ENCODE measurements at regions not wholly inside any gene's neighbourhood (a gene's known extent, or its start where the extent isn't known, plus 50 kb on each side); places are given as distances from the start of the nearest gene placed in this dataset.

GRCh38 chr12:87304406-87304805 lies 724.8 kb downstream of the C12orf50 start:
- intact Hi-C loops (cut with micrococcal nuclease), result no loop called here
- no peaks in the 10 kb centered on the region for H3K9me3 Mint-ChIP-seq
- no peaks in the 10 kb centered on the region for H3K27me3 Mint-ChIP-seq
- no peak overlapping the region for H3K4me3 Mint-ChIP-seq
- peaks cover 11% of the 10 kb centered on the region for H3K4me1 Mint-ChIP-seq (ENCODE audit: low read depth)
- peak overlapping the region; percentile 1 for H3K27ac Mint-ChIP-seq
- no peaks in the 10 kb centered on the region for H3K36me3 Mint-ChIP-seq (ENCODE audit: low read depth)

GRCh38 chr12:87303396-87304012 lies 725.7 kb downstream of the C12orf50 start:
- no peak overlapping the region for H3K27ac Mint-ChIP-seq
- no peak overlapping the region for H3K4me3 Mint-ChIP-seq
- intact Hi-C loops (cut with micrococcal nuclease), result no loop called here
- H3K9me3 Mint-ChIP-seq, result no peaks in the 10 kb centered on the region
- H3K36me3 Mint-ChIP-seq (ENCODE audit: low read depth), result no peaks in the 10 kb centered on the region
- H3K4me1 Mint-ChIP-seq (ENCODE audit: low read depth), result peaks cover 11% of the 10 kb centered on the region
- H3K27me3 Mint-ChIP-seq, result no peaks in the 10 kb centered on the region

GRCh38 chr12:87302126-87302745 lies 727.0 kb downstream of the C12orf50 start:
- no peak overlapping the region for H3K4me3 Mint-ChIP-seq
- intact Hi-C loops (cut with micrococcal nuclease), result no loop called here
- H3K27ac Mint-ChIP-seq, result no peak overlapping the region
- H3K36me3 Mint-ChIP-seq (ENCODE audit: low read depth), result no peaks in the 10 kb centered on the region
- peaks cover 11% of the 10 kb centered on the region for H3K4me1 Mint-ChIP-seq (ENCODE audit: low read depth)
- peaks cover 7% of the 10 kb centered on the region for H3K9me3 Mint-ChIP-seq
- H3K27me3 Mint-ChIP-seq, result no peaks in the 10 kb centered on the region

- H3K9me3 Mint-ChIP-seq, result no peaks in the 10 kb centered on the region
- intact Hi-C loops (cut with micrococcal nuclease), result no loop called here
- no peaks in the 10 kb centered on the region for H3K4me1 Mint-ChIP-seq (ENCODE audit: low read depth)
- H3K27ac Mint-ChIP-seq, result no peak overlapping the region
- H3K27me3 Mint-ChIP-seq, result no peaks in the 10 kb centered on the region
- no peak overlapping the region for H3K4me3 Mint-ChIP-seq
- no peaks in the 10 kb centered on the region for H3K36me3 Mint-ChIP-seq (ENCODE audit: low read depth)
Observed at GRCh38 chr12:87290505-87290904, 738.7 kb downstream of the C12orf50 start.

- Mint-ChIP-seq H3K4me1 (ENCODE audit: low read depth) (peaks cover 9% of the 10 kb centered on the region), H3K9me3 (no peaks in the 10 kb centered on the region), H3K36me3 (ENCODE audit: low read depth) (no peaks in the 10 kb centered on the region), H3K27ac (no peak overlapping the region), H3K4me3 (no peak overlapping the region), H3K27me3 (no peaks in the 10 kb centered on the region)
- intact Hi-C loops (cut with micrococcal nuclease), result no loop called here
Observed at GRCh38 chr12:87283886-87284285, 745.3 kb downstream of the C12orf50 start.

- Mint-ChIP-seq H3K27ac (no peak overlapping the region), H3K4me1 (ENCODE audit: low read depth) (peaks cover 9% of the 10 kb centered on the region), H3K4me3 (no peak overlapping the region), H3K27me3 (no peaks in the 10 kb centered on the region), H3K36me3 (ENCODE audit: low read depth) (no peaks in the 10 kb centered on the region), H3K9me3 (no peaks in the 10 kb centered on the region)
- intact Hi-C loops (cut with micrococcal nuclease), result no loop called here
Observed at GRCh38 chr12:87283111-87283510, 746.1 kb downstream of the C12orf50 start.

GRCh38 chr12:87280893-87281292 lies 748.3 kb downstream of the C12orf50 start:
- H3K27me3 Mint-ChIP-seq, result no peaks in the 10 kb centered on the region

GRCh38 chr12:87280356-87280755 lies 748.8 kb downstream of the C12orf50 start:
- H3K4me1 Mint-ChIP-seq (ENCODE audit: low read depth), result peaks cover 9% of the 10 kb centered on the region
- intact Hi-C loops (cut with micrococcal nuclease), result no loop called here
- no peaks in the 10 kb centered on the region for H3K9me3 Mint-ChIP-seq
- H3K4me3 Mint-ChIP-seq, result no peak overlapping the region
- H3K36me3 Mint-ChIP-seq (ENCODE audit: low read depth), result no peaks in the 10 kb centered on the region
- no peak overlapping the region for H3K27ac Mint-ChIP-seq
- no peaks in the 10 kb centered on the region for H3K27me3 Mint-ChIP-seq

More at GRCh38 chr12:87280893-87281292, 748.3 kb downstream of the C12orf50 start:
- Mint-ChIP-seq H3K4me3 (no peak overlapping the region), H3K36me3 (ENCODE audit: low read depth) (no peaks in the 10 kb centered on the region), H3K27ac (no peak overlapping the region), H3K9me3 (no peaks in the 10 kb centered on the region), H3K4me1 (ENCODE audit: low read depth) (peaks cover 9% of the 10 kb centered on the region)
- intact Hi-C loops (cut with micrococcal nuclease), result no loop called here

GRCh38 chr12:87274594-87275245 lies 754.5 kb downstream of the C12orf50 start:
- intact Hi-C loops (cut with micrococcal nuclease), result loop anchor here (10.0 kb wide), 1 partner anchor 570 kb away; no protein-coding TSS in a partner anchor
- Mint-ChIP-seq H3K4me1 (ENCODE audit: low read depth) (no peaks in the 10 kb centered on the region), H3K27ac (no peak overlapping the region), H3K4me3 (no peak overlapping the region), H3K27me3 (no peaks in the 10 kb centered on the region), H3K36me3 (ENCODE audit: low read depth) (no peaks in the 10 kb centered on the region), H3K9me3 (no peaks in the 10 kb centered on the region)

- Mint-ChIP-seq H3K4me1 (ENCODE audit: low read depth) (no peaks in the 10 kb centered on the region), H3K27ac (no peak overlapping the region), H3K9me3 (no peaks in the 10 kb centered on the region), H3K27me3 (no peaks in the 10 kb centered on the region), H3K4me3 (no peak overlapping the region), H3K36me3 (ENCODE audit: low read depth) (no peaks in the 10 kb centered on the region)
- intact Hi-C loops (cut with micrococcal nuclease), result loop anchor here (10.0 kb wide), 1 partner anchor 572 kb away; no protein-coding TSS in a partner anchor
Observed at GRCh38 chr12:87272851-87273250, 756.4 kb downstream of the C12orf50 start.

GRCh38 chr12:87270919-87271318 lies 758.3 kb downstream of the C12orf50 start:
- Mint-ChIP-seq H3K27me3 (no peaks in the 10 kb centered on the region), H3K9me3 (no peaks in the 10 kb centered on the region), H3K4me3 (no peak overlapping the region), H3K27ac (no peak overlapping the region), H3K36me3 (ENCODE audit: low read depth) (no peaks in the 10 kb centered on the region), H3K4me1 (ENCODE audit: low read depth) (no peaks in the 10 kb centered on the region)
- intact Hi-C loops (cut with micrococcal nuclease), result loop anchor here (10.0 kb wide), 1 partner anchor 574 kb away; no protein-coding TSS in a partner anchor

GRCh38 chr12:87266305-87266704 lies 762.9 kb downstream of the C12orf50 start:
- Mint-ChIP-seq H3K27ac (no peak overlapping the region), H3K4me3 (no peak overlapping the region), H3K27me3 (no peaks in the 10 kb centered on the region), H3K9me3 (no peaks in the 10 kb centered on the region), H3K4me1 (ENCODE audit: low read depth) (no peaks in the 10 kb centered on the region), H3K36me3 (ENCODE audit: low read depth) (no peaks in the 10 kb centered on the region)
- intact Hi-C loops (cut with micrococcal nuclease), result no loop called here

GRCh38 chr12:87259391-87259790 lies 769.8 kb downstream of the C12orf50 start:
- no peaks in the 10 kb centered on the region for H3K27me3 Mint-ChIP-seq
- H3K27ac Mint-ChIP-seq, result no peak overlapping the region
- intact Hi-C loops (cut with micrococcal nuclease), result no loop called here
- no peak overlapping the region for H3K4me3 Mint-ChIP-seq
- H3K4me1 Mint-ChIP-seq (ENCODE audit: low read depth), result no peaks in the 10 kb centered on the region
- H3K9me3 Mint-ChIP-seq, result no peaks in the 10 kb centered on the region
- H3K36me3 Mint-ChIP-seq (ENCODE audit: low read depth), result no peaks in the 10 kb centered on the region

GRCh38 chr12:87254381-87255030 lies 774.7 kb downstream of the C12orf50 start:
- intact Hi-C loops (cut with micrococcal nuclease), result no loop called here
- Mint-ChIP-seq H3K27me3 (no peaks in the 10 kb centered on the region), H3K9me3 (peaks cover 10% of the 10 kb centered on the region)

More at GRCh38 chr12:87254381-87255030, 774.7 kb downstream of the C12orf50 start:
- no peaks in the 10 kb centered on the region for H3K4me1 Mint-ChIP-seq (ENCODE audit: low read depth)
- H3K36me3 Mint-ChIP-seq (ENCODE audit: low read depth), result no peaks in the 10 kb centered on the region
- no peak overlapping the region for H3K27ac Mint-ChIP-seq
- no peak overlapping the region for H3K4me3 Mint-ChIP-seq

Measured in dendritic cell treated with granulocyte-macrophage colony-stimulating factor and Interleukin-4, amounts not matched to agents 40 ng/mL and 50 ng/mL, for 4 days (primary cell).